ENCODE measurements at regions not wholly inside any gene's neighbourhood (a gene's known extent, or its start where the extent isn't known, plus 50 kb on each side); places are given as distances from the start of the nearest gene placed in this dataset.

DNA sequence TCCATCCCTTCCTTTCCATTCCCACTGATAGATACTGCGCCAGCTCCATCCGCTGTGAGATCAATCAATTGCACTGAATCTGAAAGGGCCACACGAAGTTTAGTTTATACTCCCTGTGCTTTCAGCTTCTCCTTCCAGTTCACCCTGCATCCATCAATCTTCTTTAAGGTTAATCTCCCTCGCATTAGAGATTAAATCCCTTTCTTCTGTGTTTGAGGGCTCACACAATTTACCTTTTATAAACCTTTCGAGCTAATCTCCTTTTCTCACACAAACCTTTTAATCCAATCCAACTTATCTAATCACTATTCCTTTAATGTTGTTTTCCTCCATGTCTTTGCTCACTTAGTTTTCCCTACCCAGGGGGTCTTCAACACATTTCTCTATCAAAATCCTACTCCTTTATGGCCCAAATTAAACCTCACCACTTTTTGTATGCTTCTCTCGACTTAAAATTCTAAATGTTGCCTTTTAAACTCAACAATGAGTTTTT lies 64.6 kb upstream of the HAPLN1 start:
- in situ Hi-C loops (cut with MboI; ENCODE audit: low pct_unique_long_range_greater_than_20kb in 2 of 9, low sequenced_read_pairs in 9 of 9, unreplicated experiment in 9 of 9) = no loop called here
- no peaks in the 10 kb centered on the region for H3K4me1 ChIP-seq (replicated peaks in 1 of 2)
- no peak overlapping the region for H3K4me3 ChIP-seq
- 22 to 88% (median 66%) methylated on average over 3 to 6 of the region's 6 CpGs for WGBS, 10 experiments
- no peak for ATAC-seq (replicated peaks in 6 of 8)
- H3K27ac ChIP-seq = no peak overlapping the region

DNA sequence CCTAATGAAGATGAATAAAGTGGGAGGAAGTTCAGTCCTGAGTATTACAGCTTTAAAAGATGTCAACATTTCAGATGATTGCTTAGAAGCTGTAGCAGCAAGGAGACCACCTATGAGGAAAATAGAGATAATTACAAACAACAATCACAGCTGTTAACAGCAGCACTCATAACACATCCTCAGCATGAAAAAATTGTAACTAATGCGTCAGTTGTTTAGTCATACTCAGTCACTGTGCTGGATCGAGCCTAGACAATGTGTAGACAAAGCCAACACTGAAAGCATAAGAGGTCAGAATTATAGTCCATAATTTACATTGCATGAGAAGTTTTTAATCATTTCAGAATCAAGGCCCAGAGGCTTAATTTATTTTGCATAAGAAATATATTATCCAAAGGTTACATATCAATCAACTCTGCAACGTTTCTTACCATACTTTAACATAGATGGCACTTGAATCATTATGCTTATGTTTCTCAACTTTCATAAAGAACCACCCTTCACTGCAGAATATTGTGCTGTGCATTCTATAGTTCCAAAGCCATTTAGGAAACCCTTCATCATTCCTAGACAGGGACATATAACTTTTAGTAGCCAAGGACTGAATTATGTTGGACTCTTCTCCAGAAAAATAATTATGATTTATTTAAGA lies 60.2 kb upstream of the HAPLN1 start:
- Histone ChIP-seq H3K4me1 (replicated peaks in 1 of 2) (no peaks in the 10 kb centered on the region), H3K27ac (no peak overlapping the region), H3K4me3 (no peak overlapping the region)
- peak in 3 of 8 experiments; percentile 88 to 93 (median 88) for ATAC-seq (replicated peaks in 6 of 8)
- in situ Hi-C loops (cut with MboI; ENCODE audit: low pct_unique_long_range_greater_than_20kb in 2 of 9, low sequenced_read_pairs in 9 of 9, unreplicated experiment in 9 of 9) = no loop called here
- 0 to 88% (median 48%) methylated on average over 1 to 3 of the region's 3 CpGs; no CpG with 5 or more reads in 2 of the 10 experiments for WGBS, 10 experiments

DNA sequence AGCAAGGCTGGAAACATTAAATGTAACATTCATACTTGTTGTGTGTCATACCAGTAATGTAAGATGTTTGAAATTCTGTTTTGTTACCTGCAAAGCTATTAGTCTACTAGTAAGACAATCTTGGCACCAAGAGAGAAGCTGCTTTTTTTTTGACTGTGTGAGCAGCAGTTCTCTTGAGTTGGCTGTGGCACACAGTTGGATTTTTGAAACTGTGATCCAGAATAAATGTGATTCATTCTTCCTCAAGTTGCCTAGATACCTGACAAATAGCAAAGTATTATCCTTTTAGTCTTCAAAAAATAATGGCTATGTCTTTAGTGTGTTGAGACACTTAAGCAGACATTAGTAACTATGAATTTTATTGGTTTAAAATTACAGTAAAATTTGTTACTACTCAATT lies 57.2 kb upstream of the HAPLN1 start:
- in situ Hi-C loops (cut with MboI; ENCODE audit: low pct_unique_long_range_greater_than_20kb in 2 of 9, low sequenced_read_pairs in 9 of 9, unreplicated experiment in 9 of 9) = no loop called here
- H3K4me1 ChIP-seq (replicated peaks in 1 of 2) = no peaks in the 10 kb centered on the region
- H3K4me3 ChIP-seq = no peak overlapping the region
- peak in 1 of 8 experiments; percentile 44 for ATAC-seq (replicated peaks in 6 of 8)
- no peak overlapping the region for H3K27ac ChIP-seq

DNA sequence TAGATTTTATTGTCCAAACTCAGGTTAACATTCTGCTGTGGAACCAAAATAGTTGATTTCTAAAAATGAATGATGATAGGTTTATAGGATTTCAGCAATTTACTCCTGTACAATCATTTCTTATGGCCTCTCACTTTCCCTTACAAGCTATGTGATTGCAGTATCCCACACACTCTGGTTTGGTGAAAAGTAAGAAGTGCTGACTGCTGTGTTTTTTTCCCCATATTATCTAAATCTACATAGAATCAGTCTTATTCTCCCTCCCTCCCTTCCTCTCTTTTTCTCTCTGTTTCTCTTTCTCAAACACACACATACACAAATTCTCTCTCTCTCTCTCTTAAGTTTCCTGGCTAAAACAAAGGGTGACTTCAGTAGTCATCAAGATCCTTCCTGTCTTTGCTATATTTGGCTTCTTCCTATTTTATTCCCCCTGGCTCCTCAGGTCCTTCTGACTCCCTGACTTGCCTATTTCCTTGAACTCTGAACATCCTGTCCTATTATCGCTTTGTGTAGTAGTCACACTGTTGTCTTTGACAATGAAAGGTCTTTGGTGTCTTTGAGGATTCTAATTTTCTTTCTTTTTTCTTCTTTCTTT lies 55.9 kb upstream of the HAPLN1 start:
- WGBS, 10 experiments = 29 to 100% (median 94%) methylated on average over 1 of the region's 1 CpG; no CpG with 5 or more reads in 1 of the 10 experiments
- Histone ChIP-seq H3K4me1 (replicated peaks in 1 of 2) (no peaks in the 10 kb centered on the region), H3K4me3 (no peak overlapping the region), H3K27ac (no peak overlapping the region)
- no peak for ATAC-seq (replicated peaks in 6 of 8)
- in situ Hi-C loops (cut with MboI; ENCODE audit: low pct_unique_long_range_greater_than_20kb in 2 of 9, low sequenced_read_pairs in 9 of 9, unreplicated experiment in 9 of 9) = no loop called here
